ENCODE measurements at regions not wholly inside any gene's neighbourhood (a gene's known extent, or its start where the extent isn't known, plus 50 kb on each side); places are given as distances from the start of the nearest gene placed in this dataset.

DNA sequence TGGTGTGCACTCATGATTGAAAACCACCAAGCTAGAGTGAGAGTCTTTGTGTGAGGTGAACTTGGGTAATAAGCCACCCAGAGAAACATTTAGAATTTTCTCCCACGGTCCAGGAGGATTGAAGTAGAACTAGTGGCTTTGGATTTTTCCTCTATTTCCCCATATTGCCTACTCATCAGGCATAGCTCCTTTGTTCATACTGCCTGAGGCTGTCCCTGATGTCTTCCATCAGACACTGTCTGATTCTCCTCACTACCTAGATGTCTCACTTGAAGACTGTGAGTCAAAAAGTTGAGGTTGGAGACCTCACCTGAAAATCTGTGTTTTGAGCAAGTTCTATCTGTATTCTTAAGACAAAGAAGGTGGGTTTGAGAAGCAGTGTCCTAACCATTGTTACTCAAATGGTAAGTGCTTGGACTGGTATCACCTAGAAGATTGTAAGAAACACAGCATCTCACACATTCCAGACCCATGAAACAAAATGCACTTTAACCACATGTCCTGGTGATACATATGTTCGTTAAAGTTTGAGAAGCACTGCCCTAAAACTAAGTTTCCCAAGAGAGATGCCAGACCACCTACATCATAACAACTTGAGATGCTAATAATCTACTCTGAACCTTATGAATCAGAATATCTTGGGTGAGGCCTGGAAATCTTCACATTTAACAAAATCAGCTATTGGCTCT, 523.4 kb upstream of the BTBD3 start:
- TF ChIP-seq, protein P1, sequence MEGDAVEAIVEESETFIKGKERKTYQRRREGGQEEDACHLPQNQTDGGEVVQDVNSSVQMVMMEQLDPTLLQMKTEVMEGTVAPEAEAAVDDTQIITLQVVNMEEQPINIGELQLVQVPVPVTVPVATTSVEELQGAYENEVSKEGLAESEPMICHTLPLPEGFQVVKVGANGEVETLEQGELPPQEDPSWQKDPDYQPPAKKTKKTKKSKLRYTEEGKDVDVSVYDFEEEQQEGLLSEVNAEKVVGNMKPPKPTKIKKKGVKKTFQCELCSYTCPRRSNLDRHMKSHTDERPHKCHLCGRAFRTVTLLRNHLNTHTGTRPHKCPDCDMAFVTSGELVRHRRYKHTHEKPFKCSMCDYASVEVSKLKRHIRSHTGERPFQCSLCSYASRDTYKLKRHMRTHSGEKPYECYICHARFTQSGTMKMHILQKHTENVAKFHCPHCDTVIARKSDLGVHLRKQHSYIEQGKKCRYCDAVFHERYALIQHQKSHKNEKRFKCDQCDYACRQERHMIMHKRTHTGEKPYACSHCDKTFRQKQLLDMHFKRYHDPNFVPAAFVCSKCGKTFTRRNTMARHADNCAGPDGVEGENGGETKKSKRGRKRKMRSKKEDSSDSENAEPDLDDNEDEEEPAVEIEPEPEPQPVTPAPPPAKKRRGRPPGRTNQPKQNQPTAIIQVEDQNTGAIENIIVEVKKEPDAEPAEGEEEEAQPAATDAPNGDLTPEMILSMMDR (IDR thresholded peaks at IDR 0.05): no peak
- no peak for TF ChIP-seq POLR2A (IDR thresholded peaks at IDR 0.05)

Measured in uterus (tissue), 2 donors.